ENCODE measurements at regions not wholly inside any gene's neighbourhood (a gene's known extent, or its start where the extent isn't known, plus 50 kb on each side); places are given as distances from the start of the nearest gene placed in this dataset.

DNA sequence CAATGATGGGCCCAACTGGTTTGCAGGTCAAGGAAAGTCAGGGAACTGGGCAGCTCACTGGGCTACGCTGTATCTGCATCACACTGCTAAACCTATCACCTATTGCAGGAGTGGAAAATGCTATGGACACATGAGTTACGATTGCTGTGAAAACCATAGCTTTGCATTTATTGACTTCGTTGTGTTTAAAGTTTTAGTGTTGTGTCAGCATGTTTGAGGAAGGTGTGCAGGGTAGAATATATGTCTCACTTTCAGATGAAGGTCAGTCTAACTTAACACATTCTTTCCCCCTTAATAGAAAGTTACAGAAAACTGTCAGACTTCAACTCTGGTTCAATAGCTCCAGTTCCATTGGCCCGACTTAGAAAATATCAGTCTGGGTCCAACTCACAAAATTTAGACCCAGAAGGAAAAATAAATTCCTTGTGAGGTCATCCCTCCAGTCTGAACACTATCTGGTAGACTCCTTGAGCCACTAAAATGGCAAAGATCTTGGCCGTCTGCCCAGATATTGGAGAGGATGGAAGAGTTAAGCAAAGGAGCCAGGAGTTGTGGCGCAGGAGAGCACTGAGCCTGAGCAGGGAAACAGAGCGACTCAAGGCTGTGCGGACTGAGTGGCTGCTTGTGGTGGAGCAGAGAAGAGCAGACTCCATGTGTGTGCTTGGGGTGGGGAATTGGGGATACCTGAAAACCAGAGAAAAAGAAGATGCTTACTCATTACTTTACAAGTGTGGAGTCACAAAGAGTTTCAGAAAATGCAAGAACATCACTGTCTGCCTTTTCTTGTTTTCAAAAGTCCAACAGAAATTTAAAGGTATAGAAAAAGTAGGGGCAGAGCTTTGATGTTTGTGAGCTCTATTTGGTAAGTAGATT, 518.5 kb downstream of the FGF9 start:
- no peak for DNase-seq (ENCODE audit: low spot score)

DNA sequence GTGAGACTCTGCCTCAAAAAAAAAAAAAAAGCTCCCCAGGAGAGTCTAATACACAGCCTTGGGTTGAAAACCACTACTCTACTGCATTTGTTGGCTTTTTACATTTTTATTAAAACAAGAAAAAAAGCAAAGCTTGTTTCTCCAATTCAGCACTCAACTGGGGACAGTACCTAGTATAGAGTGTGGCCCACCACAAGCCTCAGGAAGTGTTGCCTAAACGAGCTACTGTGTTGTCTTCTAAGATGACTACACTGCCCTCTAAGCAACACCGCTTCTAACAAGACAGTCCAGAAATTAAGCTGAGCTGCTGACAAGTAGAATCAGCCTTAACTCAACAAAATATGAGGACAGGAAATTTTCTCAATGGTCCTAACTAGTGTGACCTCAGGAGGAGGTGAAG, 522.2 kb downstream of the FGF9 start:
- no peak for DNase-seq (ENCODE audit: low spot score)

DNA sequence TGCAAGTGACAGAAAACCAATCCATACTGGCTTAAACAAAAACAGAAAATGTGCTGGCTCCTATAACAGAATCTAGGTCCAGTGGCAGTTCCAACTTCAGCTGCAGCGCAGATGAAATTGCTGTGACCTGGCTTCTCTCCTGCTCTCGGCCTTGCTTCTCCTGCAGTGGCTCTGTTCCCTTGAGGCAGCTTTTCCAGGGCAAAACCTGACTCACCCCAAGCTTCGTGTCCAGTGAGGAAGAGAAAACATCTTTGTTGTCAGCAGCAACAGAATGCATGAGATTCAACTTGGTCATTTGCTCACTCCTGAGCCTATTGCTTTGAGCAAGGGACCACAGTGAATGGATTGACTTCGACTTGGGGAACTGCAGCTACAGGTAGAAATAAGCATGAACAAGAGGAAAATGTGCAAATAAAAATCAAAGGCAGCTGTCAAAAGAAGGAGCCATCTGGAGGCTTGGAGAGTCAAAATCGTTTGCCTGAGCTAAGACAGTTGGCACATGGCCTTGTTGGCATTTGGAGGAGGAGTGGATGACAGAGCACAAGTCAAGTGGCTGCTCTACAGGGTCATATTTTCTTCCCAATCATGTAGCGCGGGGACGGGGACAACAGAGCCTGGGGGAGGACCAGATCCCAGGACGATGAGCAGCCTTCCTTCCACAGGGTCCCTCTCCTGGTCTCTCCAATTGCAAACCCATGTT, 523.4 kb downstream of the FGF9 start:
- DNase-seq (ENCODE audit: low spot score), result no peak

DNA sequence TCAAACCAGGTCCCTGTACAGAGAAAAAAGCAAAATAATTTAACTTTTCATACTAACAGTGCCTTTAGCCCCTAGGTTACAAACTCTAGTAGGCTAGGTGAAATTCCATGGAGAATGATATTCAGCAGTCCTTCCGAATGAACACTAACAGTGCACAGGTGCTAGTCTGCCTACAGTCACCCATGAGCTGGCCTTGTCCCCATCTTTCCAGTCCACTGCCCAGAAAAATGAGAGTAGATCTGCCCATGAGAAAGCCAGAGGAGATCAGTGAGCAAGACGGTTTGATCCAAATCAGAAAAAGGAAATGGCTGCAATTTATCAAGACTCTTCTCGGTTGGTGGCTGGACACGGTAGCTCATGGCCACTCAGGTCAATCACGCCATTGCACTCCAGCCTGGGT, 524.9 kb downstream of the FGF9 start:
- no peak for DNase-seq (ENCODE audit: low spot score)

DNA sequence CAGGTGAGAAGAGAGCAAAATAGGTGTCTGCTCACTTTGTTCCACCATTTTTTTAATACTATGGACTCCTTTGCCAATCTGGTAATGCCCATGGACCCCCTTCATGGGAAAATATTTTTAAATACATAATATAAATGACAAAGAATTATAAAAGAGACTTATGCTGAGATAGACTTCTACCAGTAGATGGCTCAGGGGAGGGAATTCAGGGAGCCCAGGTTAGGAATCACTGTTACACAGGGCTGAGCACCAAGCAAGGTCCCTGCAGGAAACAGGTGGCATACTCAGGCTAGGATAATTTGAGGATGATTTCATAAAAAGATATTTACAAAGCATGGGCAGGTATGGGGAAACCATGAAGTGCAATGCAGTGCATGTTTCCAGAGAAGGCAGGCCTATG, 525.9 kb downstream of the FGF9 start:
- DNase-seq (ENCODE audit: low spot score), result no peak

DNA sequence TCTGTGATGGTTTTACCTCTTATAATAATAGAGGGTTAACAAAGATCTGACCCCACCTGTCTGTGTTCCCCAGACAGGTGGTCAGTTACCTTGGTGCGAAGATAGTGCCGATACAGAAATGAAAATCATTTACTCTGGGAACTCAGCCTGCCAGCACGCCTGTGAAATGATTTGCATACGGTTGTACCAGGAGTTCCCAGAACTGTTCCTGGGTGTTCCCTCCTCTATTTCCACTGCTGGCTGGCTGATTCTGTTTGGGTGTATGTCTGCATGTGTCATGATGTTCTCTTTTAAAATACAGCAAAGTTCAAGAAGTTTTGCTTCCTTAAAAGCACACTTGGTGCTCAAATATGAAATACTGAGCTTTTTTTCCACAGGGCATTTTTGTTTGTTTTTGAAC, 527.1 kb downstream of the FGF9 start:
- no peak for DNase-seq (ENCODE audit: low spot score)

DNA sequence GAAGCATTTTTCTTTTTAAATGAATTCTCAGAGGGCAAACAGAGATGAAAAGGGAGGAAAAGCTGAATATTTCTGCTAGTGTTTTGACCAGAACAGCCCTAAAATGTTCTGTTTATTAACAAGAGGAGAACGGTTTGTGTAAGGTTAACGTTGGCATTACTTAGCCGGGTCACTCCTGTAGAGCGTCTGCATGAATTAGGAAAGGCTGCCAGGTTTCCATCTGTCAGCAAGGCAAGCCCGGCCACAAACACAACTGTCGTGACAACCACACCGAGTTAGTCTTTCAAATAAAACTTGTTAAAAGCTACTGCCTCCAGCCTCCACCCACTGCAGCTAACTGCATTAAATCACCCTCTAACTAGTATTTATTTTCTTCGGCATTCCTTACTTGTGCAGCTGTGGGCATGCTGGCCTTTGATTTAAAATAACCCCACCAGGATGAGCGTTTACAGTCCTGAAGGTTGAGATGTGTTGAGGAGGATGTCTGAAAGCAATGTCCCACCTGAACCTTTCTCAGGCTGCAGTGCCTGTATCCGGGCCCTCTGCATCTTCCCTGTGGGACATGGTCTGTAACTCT, 527.9 kb downstream of the FGF9 start:
- no peak for DNase-seq (ENCODE audit: low spot score)

DNA sequence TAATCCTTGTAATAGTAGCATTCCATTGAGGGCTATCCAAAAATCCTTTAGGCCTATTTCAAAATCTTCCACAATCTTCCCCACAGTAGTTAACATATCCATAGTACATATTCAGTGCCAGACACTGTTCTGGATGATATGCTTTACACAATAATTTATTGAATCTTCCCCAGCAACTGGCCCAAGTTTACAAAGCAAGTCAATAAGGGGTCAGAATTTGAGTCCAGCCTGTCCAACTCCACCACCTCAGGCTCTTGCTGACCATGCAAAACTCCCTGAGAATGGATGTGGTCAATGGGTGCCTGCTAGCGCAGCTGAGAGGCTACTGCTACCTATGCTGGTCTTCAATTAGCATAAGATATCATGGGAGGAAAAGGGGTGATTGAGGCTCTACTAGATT, 529.6 kb downstream of the FGF9 start:
- no peak for DNase-seq (ENCODE audit: low spot score)

DNA sequence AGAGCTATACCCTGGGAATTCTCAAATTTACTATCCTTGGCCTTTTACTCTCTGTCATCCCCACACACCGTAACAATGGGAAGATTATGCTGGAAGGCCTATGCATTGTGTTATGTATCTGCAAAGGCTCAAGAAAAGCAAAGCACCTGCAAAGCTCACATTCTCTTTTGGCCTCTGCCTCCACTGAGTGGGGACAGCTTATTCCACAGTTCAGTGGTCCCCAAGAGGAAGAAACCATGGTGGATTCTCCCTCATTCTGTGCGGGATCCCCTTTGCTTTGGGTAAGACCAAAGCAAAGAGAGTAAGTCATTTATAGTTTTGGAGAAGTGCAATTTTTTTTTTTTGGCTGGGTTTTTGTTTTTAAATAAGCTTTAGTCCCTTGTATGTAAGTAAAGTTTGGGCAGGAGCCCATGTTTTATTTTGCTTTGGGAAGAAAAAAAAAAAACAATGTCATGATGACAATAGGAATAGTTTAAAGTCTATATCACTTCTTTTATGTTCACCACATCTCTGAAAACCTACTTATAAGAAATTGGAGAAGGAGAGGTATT, 530.6 kb downstream of the FGF9 start:
- no peak for DNase-seq (ENCODE audit: low spot score)

DNA sequence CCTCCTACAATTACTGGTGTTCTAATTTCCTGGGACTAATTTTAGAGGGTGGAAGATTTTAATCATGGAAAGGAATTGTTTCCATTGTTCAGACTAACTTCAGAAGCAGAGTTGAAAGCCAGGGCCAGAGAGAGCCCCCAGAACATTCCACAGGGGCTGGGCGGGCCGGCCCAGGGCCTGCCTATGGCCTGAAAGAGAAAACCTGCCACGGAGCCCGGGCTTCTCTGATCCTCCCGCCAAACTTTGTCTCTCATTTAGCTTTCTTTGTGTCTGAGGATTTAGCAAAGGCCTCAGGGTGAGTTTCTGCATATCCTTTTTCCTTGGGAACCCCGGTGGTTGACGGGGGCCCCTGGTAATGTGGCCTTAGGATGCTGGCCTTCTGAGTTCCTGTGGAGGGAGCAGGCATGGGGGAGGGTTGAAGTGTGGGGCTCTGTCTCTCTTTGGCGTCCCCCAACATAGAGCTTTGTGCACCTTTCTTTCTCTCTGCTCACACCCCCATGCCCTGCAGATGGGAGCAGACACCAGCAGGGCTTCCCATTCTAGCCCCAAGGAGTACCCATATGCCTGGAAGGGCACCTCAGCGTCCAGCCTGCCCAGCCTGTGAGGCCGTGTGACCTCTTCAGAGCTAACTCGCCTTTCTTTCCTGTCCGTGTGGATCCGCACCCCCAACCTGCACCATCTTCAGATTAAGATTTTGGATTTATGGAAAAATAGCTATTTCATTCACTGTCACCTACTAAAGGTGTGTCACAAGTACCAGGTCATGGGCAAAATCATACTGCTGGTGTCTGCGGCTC, 539.5 kb downstream of the FGF9 start:
- no peak for DNase-seq (ENCODE audit: low spot score)

DNA sequence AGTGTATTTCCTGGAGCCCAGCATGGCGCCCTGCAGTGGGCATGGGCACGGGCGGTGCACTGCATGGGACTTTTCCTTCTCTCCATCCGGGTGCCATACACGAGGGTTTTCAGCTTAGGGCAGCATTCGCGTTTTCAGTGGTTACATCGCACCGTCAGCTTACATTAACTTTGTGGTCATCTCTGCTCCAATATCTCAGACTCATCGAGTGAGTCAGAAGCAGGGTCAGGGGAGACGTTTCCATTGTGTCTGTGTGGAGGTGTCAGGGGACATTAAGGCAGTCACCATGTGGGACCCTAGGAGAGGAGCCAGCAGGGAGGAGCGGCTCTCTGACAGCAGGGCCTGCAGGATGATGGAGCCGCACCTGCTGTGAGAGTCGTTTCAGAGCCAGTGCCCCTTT, 541.0 kb downstream of the FGF9 start:
- DNase-seq (ENCODE audit: low spot score), result no peak

DNA sequence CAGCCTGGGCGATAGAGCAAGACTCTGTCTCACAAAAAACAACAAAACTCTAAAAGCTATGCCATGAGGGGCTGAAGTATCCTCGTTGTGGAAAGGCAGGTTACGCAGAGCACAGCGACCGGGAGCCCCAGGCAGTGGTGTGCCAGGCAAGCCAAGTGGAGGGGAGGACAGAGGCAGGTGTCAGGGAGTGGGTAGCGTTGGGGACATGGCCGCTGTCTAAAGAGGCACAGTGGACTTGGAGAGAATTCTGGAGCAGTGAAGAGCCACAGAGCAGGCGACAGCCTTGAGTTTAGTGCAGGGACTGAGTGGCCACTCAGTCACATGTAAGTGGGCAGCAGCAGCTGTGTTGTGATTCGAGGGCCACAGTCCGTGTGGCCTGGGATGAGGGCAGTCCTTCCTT, 541.7 kb downstream of the FGF9 start:
- no peak for DNase-seq (ENCODE audit: low spot score)

DNA sequence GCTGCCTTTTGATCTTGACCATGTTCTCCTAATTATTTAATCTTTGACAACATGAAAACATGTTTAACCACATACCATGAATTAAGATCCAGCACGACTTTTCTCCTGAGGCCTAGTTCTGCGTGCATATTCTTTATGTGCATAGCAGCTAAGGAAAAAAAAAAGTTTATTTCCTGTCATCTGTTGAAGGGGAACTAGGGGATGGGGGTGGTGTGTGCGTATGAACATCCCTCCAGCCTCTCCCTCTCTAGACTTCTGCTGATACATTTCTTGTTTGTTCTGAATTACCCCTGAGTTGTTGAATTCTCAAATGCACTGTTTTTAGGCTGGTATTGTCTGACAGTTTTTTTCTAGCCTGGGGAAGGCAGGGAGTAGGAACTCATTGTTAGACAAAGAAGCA, 543.3 kb downstream of the FGF9 start:
- DNase-seq (ENCODE audit: low spot score), result no peak

DNA sequence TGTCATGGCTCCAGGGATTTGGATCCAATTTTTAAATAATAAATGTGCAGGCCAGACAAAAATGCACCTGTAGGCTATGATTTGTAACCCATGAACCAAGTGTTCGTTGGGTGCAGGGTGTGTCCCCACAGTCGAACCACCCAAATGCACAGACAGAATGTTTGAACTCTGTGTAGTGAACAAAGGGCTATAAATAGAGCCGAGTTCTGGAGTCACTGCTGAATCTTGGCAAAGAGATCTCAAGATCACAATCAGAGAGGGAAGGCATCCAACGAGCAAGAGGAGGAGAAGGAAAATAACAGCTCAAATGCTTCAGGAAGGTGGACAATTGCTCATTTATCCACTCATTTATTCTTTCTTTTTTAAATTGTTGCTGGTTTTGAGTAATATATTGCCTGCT, 547.9 kb downstream of the FGF9 start:
- DNase-seq (ENCODE audit: low spot score), result no peak

DNA sequence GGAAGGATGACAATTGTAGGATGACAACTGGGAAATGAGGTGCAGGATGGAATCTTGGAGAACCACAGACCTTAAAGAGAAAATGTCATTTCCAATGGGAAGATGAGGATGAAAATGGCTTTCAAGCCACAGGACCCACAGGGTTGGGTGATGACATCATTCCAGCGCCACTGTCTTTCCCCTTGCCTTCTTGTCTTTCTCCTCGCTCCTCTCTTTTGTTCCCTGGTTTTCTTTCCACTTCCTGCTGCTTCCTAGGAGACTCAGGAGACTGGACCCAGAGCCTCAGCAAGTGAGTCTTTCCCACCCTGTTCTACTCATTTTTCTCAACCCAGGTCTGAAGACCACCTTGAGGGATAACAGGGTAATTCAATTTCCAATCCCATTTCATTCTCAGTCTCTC, 548.8 kb downstream of the FGF9 start:
- no peak for DNase-seq (ENCODE audit: low spot score)

DNA sequence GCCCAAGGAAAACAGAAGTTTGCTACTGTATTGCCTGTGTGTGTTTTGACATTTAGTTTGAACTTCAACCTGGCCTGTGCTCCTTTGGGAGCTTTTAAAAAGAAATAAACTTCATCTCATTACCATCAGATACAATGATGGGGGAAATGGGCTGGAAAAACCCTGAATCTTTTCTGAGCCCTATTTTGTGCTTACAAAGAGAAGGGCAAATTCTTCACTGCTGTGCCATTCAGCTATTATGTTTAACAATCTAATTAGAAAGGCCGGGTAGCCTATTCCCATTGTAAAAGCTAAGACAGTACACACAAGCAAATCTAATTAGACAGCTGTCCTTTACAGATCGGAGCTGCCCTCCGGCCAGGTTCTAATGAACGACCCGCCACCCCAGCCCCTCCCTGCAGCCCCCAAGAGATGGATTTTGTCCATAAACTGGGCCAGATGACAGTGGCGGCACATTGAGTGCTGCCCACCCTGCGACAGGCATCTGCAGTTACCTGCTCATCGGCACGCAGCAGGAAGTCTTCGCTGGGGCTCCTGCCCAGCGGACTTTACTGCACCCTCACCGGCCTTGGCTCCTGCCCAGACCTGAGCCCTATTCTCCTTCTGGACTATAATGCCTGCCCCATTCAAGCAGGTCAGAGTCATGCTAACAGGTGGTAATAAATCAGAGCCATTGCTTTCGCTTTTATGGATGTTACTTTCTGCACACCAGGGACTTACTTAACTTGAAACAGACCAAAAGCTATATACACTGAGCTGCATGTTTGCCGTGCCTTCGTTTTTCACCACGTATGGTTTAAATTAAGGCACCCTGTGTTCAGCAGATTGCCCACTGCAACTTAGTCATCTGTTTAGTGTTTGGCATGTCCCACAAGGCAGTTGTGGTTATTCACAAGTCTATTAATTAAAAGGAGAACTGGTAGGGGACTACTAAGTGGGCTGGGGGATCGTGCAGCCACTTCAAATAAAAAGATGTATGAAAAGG, 549.6 kb downstream of the FGF9 start:
- no peak for DNase-seq (ENCODE audit: low spot score)

DNA sequence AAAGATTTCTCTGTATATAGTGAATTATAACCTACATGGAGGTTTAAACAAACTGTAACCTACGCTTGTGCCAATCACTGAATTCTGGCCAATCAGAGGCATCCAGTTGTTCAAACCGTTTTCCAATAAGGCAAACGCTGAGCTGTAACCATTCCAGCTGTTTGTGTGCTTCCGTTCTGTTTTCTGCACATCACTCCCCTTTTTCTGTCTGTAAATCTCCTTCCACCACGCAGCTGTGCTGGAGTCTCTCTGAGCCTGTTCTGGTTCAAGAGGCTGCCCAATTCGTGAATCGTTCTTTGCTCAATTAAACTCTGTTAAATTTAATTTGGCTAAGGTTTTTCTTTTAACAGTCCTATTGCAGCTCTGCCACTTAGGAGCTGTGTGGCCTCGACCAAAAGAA, 552.5 kb downstream of the FGF9 start:
- no peak for DNase-seq (ENCODE audit: low spot score)

DNA sequence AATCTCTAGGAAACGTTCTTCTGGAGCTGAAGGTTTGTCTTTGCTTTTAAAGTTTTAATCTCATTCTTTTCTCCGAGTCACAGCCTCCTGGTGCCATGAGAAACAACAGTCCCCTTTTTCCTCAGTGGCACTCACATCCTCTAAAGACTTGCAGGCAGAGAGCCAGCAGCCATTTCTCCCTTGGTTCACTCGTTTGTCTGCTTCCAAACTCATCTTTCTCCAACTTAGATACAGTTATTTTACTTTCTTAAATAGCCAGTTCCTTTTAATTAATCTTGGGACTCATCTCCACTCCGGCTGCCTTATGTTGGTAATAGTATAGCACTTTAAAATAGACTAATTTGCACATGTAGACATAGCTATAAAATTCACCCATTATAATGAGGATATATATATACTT, 555.2 kb downstream of the FGF9 start:
- no peak for DNase-seq (ENCODE audit: low spot score)

DNA sequence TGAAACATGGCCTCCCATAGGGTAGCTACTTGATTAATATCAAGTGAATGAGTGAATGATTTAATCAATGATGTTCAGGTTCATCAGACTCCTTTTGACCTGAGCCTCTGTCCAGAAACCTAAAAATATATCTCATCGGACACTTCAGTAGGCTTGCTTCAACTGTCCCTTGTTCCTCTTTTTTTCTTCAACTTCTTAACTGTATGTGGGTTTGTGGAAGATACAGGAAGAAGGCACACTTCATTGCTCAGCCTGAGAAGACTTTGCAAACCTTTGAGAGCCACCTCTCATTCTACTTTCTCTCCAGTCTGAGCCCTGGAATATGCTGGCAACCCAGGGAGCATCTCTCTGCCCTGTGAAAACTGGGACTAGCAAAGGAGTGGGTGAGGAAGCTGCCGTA, 557.0 kb downstream of the FGF9 start:
- DNase-seq (ENCODE audit: low spot score), result no peak

DNA sequence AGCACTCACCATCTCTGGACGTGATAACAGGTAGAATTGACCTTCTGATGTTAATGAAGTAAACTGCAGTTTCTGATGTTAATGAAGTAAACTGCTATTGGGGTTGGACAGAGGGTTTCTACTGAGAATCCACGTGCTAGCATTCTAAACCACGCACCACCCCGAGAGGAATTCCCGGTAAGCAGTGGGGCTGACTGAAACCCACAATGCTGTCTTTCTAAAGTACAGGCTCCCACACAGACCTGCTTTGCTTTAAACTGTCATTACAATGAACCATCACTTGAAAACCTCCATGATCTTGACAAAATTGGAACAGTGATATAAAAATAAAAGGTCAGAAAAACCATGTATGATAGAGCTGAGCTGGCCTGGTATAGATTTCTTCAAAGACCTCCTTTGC, 559.0 kb downstream of the FGF9 start:
- no peak for DNase-seq (ENCODE audit: low spot score)

DNA sequence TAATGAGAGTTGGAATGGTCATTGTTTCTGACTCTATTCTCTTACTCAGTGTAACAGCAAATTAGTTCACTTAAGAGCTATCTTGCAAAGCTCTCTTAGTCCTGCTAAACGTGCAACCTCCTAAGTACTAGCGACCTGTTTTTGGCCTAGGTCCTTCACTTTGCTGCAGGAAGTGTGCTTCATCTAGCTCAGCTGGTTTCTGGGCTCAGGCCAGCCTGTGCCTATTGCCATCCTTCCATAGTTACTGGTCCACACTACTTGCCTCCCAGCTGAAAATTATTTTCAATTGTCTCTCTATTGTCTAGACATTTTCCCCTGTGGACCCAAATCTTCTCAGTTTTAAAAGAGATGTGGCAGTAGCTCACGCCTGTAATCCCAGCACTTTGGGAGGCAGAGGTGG, 561.3 kb downstream of the FGF9 start:
- no peak for DNase-seq (ENCODE audit: low spot score)

All from kidney tubule cell (primary cell).